Transverse colon (tissue), 4 donors: ENCODE measurements at regions not wholly inside any gene's neighbourhood (a gene's known extent, or its start where the extent isn't known, plus 50 kb on each side); places are given as distances from the start of the nearest gene placed in this dataset.

Experiments used
- POLR2AphosphoS5 ChIP-seq, 3 donors: sonication (generic); formaldehyde crosslinking; IDR thresholded peaks; one replicate each; pipeline ENCODE4 v1.6.1; 2016; ENCODE audit warnings: antibody characterized with exemption in 3 of 3
- TF ChIP-seq, protein P1 (sequence below), 5 experiments: fragments of 200-600 bp in 3 of 5; fragments of 450-650 bp in 2 of 5; sonication (generic) in 3 of 5; IDR thresholded peaks; 1 replicate in 2 of 5; 2 replicates in 3 of 5; pipeline ENCODE4 v1.5.1; 2016 to 2017; ENCODE audit warnings: antibody characterized with exemption in 5 of 5, inconsistent platforms in 3 of 5, mild to moderate bottlenecking in 2 of 5, moderate library complexity in 1 of 5

DNA sequence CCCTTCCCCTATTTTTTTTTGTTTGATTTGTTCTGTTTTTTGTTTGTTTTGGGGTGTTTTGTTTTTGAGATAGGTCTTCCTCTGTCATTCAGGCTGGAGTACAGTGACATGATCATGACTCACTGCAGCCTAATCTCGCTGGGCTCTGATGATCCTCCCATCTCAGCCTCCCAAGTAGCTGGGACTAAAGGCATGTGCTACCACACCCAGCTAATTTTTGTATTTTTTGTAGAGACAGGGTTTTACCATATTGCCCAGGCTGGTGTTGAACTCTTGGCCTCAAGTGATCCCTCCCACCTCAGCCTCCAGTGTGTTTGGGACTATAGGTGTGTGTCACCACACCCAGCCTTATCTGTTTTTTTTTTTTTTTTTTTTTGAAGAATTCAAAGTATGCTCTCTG, 605.4 kb downstream of the DNAH5 start:
- TF ChIP-seq, protein P1, sequence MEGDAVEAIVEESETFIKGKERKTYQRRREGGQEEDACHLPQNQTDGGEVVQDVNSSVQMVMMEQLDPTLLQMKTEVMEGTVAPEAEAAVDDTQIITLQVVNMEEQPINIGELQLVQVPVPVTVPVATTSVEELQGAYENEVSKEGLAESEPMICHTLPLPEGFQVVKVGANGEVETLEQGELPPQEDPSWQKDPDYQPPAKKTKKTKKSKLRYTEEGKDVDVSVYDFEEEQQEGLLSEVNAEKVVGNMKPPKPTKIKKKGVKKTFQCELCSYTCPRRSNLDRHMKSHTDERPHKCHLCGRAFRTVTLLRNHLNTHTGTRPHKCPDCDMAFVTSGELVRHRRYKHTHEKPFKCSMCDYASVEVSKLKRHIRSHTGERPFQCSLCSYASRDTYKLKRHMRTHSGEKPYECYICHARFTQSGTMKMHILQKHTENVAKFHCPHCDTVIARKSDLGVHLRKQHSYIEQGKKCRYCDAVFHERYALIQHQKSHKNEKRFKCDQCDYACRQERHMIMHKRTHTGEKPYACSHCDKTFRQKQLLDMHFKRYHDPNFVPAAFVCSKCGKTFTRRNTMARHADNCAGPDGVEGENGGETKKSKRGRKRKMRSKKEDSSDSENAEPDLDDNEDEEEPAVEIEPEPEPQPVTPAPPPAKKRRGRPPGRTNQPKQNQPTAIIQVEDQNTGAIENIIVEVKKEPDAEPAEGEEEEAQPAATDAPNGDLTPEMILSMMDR (IDR thresholded peaks at IDR 0.05), result no peak
- no peak for TF ChIP-seq POLR2AphosphoS5 (IDR thresholded peaks at IDR 0.05)
